GM19397 (cell line): ENCODE measurements at regions not wholly inside any gene's neighbourhood (a gene's known extent, or its start where the extent isn't known, plus 50 kb on each side); places are given as distances from the start of the nearest gene placed in this dataset.
"Not testable (repeated sequence)": the region's sequence is repeated elsewhere in the genome, so short reads cannot be mapped to it uniquely, and the experiment has no call there.

Experiments
- ATAC-seq: cut with Tn5 transposase; IDR thresholded peaks from one replicate; pipeline ENCODE4 v1.9.1; 2021; ENCODE audit warnings: mild to moderate bottlenecking, moderate library complexity; ENCODE audit not compliant: unreplicated experiment

- not testable (repeated sequence) for ATAC-seq
Observed at GRCh38 chr12:46474385-46474784, 101.8 kb upstream of the SLC38A2 start.

GRCh38 chr12:46473634-46474329 lies 101.2 kb upstream of the SLC38A2 start:
- peak; percentile 75 for ATAC-seq

- ATAC-seq = no peak
Observed at GRCh38 chr12:46472893-46473633, 100.5 kb upstream of the SLC38A2 start.

GRCh38 chr12:46472144-46472705 lies 99.7 kb upstream of the SLC38A2 start:
- no peak for ATAC-seq

GRCh38 chr12:46471404-46471803 lies 98.8 kb upstream of the SLC38A2 start:
- ATAC-seq = no peak

- ATAC-seq = no peak
Observed at GRCh38 chr12:46470975-46471374, 98.4 kb upstream of the SLC38A2 start.

GRCh38 chr12:46470036-46470627 lies 97.6 kb upstream of the SLC38A2 start:
- peak; percentile 64 for ATAC-seq

GRCh38 chr12:46468813-46469212 lies 96.2 kb upstream of the SLC38A2 start:
- ATAC-seq = no peak

GRCh38 chr12:46468160-46468559 lies 95.6 kb upstream of the SLC38A2 start:
- ATAC-seq = no peak

- ATAC-seq = no peak
Observed at GRCh38 chr12:46465307-46465706, 92.7 kb upstream of the SLC38A2 start.

GRCh38 chr12:46464863-46465262 lies 92.3 kb upstream of the SLC38A2 start:
- no peak for ATAC-seq

GRCh38 chr12:46462641-46463355 lies 90.2 kb upstream of the SLC38A2 start:
- no peak for ATAC-seq

- ATAC-seq = no peak
Observed at GRCh38 chr12:46461907-46462640, 89.5 kb upstream of the SLC38A2 start.

GRCh38 chr12:46461459-46461858 lies 88.9 kb upstream of the SLC38A2 start:
- no peak for ATAC-seq

- no peak for ATAC-seq
Observed at GRCh38 chr12:46460682-46461210, 88.2 kb upstream of the SLC38A2 start.

GRCh38 chr12:46459861-46460545 lies 87.4 kb upstream of the SLC38A2 start:
- ATAC-seq = no peak

GRCh38 chr12:46459111-46459510 lies 86.5 kb upstream of the SLC38A2 start:
- no peak for ATAC-seq

GRCh38 chr12:46458500-46459102 lies 86.0 kb upstream of the SLC38A2 start:
- ATAC-seq = no peak

- no peak for ATAC-seq
Observed at GRCh38 chr12:46457958-46458357, 85.4 kb upstream of the SLC38A2 start.
